ENCODE measurements at regions not wholly inside any gene's neighbourhood (a gene's known extent, or its start where the extent isn't known, plus 50 kb on each side); places are given as distances from the start of the nearest gene placed in this dataset.

- Mint-ChIP-seq H3K4me3 (no peak overlapping the region), H3K4me1 (ENCODE audit: low read depth) (no peaks in the 10 kb centered on the region), H3K27ac (no peak overlapping the region), H3K36me3 (ENCODE audit: low read depth) (no peaks in the 10 kb centered on the region), H3K9me3 (ENCODE audit: insufficient read depth) (peaks cover 31% of the 10 kb centered on the region), H3K27me3 (ENCODE audit: low read depth) (no peaks in the 10 kb centered on the region)
- ATAC-seq: no peak
- CTCF ChIA-PET: no interaction called here
- POLR2A ChIA-PET: no interaction called here
- no peak for DNase-seq
Measured at GRCh38 chr1:190019717-190020116, 457.9 kb downstream of the BRINP3 start.

DNA sequence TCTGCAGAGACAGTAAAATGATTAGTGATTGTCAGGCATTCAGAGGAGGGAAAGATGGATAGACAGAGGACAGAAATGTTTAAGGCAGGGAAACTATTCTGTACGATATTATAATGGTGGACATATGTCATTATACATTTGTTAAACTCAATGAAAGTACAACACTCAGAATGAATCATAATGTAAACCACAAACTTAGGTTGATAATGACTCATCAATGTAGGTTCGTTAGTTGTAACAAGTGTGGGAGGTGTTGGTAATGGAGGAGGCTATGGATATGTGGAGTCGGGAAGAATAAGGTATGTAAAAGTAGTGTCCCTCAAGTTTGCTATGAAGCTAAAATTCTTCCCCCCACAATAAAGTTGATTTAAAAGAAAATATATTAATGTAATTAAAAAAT, 455.0 kb downstream of the BRINP3 start:
- Mint-ChIP-seq H3K27me3 (ENCODE audit: low read depth) (no peaks in the 10 kb centered on the region), H3K4me1 (ENCODE audit: low read depth) (no peaks in the 10 kb centered on the region), H3K4me3 (no peak overlapping the region), H3K9me3 (ENCODE audit: insufficient read depth) (peaks cover 27% of the 10 kb centered on the region), H3K27ac (no peak overlapping the region), H3K36me3 (ENCODE audit: low read depth) (no peaks in the 10 kb centered on the region)
- no peak for DNase-seq
- ChIA-PET CTCF (no interaction called here), POLR2A (no interaction called here)
- ATAC-seq: no peak

DNA sequence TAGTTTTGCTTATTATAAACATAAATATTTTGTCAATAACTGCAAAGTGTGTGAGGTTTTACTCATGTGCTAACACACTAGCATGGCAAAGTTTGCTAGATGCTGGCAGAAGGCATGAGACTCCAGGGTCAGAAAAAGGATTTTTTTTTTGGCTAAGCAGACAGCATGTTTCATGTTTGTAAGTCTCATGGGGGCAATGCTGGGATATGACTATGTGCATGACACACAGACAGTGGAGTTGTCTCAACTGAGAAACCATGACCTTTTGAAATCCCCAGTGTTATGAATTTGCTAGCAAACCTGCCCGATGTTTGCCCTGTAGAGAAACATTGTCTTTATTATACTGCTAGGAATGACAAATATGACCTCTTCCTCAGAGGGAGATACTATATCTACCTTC, 448.2 kb downstream of the BRINP3 start:
- H3K27ac Mint-ChIP-seq: no peak overlapping the region
- ChIA-PET POLR2A (no interaction called here), CTCF (no interaction called here)
- H3K9me3 Mint-ChIP-seq (ENCODE audit: insufficient read depth): peaks cover 15% of the 10 kb centered on the region
- ATAC-seq: no peak
- no peak for DNase-seq
- H3K4me1 Mint-ChIP-seq (ENCODE audit: low read depth): no peaks in the 10 kb centered on the region
- H3K27me3 Mint-ChIP-seq (ENCODE audit: low read depth): no peaks in the 10 kb centered on the region
- no peaks in the 10 kb centered on the region for H3K36me3 Mint-ChIP-seq (ENCODE audit: low read depth)
- H3K4me3 Mint-ChIP-seq: no peak overlapping the region

GRCh38 chr1:190043655-190044054, 434.0 kb downstream of the BRINP3 start:
- no peaks in the 10 kb centered on the region for H3K4me1 Mint-ChIP-seq (ENCODE audit: low read depth)
- CTCF ChIA-PET: no interaction called here
- no peaks in the 10 kb centered on the region for H3K27me3 Mint-ChIP-seq (ENCODE audit: low read depth)

DNA sequence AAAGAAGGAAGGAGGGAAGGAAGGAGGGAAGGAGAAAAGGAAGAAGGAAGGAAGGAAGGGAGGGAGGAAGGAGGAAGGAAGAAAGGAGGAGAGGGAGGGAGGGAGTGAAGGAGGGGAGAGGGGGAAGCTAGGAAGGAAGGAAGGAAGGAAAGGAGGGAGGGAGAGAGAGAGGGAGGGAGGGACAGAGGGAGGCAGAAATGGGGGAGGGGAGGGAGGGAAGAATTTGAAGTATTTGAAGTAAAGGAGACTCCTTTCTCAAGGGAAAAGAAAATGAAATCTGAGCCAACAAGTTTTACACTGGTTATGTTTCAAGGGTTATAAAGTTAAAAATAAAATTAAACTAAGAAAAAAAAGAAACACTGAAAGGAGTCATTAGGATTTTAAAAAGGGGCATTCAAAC, 431.4 kb downstream of the BRINP3 start:
- ChIA-PET CTCF (no interaction called here), POLR2A (no interaction called here)
- Mint-ChIP-seq H3K27ac (no peak overlapping the region), H3K36me3 (ENCODE audit: low read depth) (no peaks in the 10 kb centered on the region), H3K27me3 (ENCODE audit: low read depth) (no peaks in the 10 kb centered on the region), H3K4me1 (ENCODE audit: low read depth) (no peaks in the 10 kb centered on the region), H3K4me3 (no peak overlapping the region), H3K9me3 (ENCODE audit: insufficient read depth) (peaks cover 7% of the 10 kb centered on the region)
- DNase-seq (no peak), ATAC-seq (no peak)

More at GRCh38 chr1:190043655-190044054, 434.0 kb downstream of the BRINP3 start:
- no peak overlapping the region for H3K27ac Mint-ChIP-seq
- H3K4me3 Mint-ChIP-seq: no peak overlapping the region
- POLR2A ChIA-PET: no interaction called here
- no peaks in the 10 kb centered on the region for H3K36me3 Mint-ChIP-seq (ENCODE audit: low read depth)
- ATAC-seq: no peak
- H3K9me3 Mint-ChIP-seq (ENCODE audit: insufficient read depth): peaks cover 18% of the 10 kb centered on the region
- DNase-seq: no peak
